ENCODE measurements at regions not wholly inside any gene's neighbourhood (a gene's known extent, or its start where the extent isn't known, plus 50 kb on each side); places are given as distances from the start of the nearest gene placed in this dataset.
"Not testable (repeated sequence)": the region's sequence is repeated elsewhere in the genome, so short reads cannot be mapped to it uniquely, and the experiment has no call there.

GRCh38 chr16:15224651-15225050, 130.6 kb upstream of the RRN3 start:
- in situ Hi-C loops (cut with MboI; ENCODE audit: low sequenced_read_pairs); BruUV-seq (replicated peaks); H4K20me1 ChIP-seq (ENCODE audit: insufficient read depth, low read length); intact Hi-C loops (cut with micrococcal nuclease); H3K18ac ChIP-seq (ENCODE audit: low read depth, low read length); H3K9me3 ChIP-seq (ENCODE audit: control insufficient read depth, insufficient read depth, low read length); H3K4ac ChIP-seq (ENCODE audit: low read depth, low read length); POLR2A ChIA-PET (ENCODE audit: unreplicated experiment); H2AK5ac ChIP-seq (ENCODE audit: low read depth, low read length); dilution Hi-C loops (cut with HindIII; ENCODE audit: low sequenced_read_pairs, unreplicated experiment); H3K4me1 ChIP-seq (ENCODE audit: control insufficient read depth, insufficient read depth, low read length); H2BK20ac ChIP-seq (ENCODE audit: low read depth, low read length); H3K4me3 ChIP-seq (ENCODE audit: insufficient read depth, low read depth, low read length); H3K9ac ChIP-seq (ENCODE audit: low read depth, low read length); H4K8ac ChIP-seq (ENCODE audit: low read depth in 2 of 2, low read length in 2 of 2); H3K23ac ChIP-seq (ENCODE audit: low read depth, low read length); ATAC-seq (ENCODE audit: low read depth); H2BK5ac ChIP-seq (ENCODE audit: low read depth, low read length, poor library complexity, severe bottlenecking); H4K91ac ChIP-seq (ENCODE audit: insufficient read depth, low read depth, low read length); H2BK15ac ChIP-seq (ENCODE audit: low read depth, low read length); DNase-seq; H3K36me3 ChIP-seq (ENCODE audit: control insufficient read depth, insufficient read depth, low read length); H3K79me1 ChIP-seq (ENCODE audit: low read depth in 1 of 2, low read length in 2 of 2); H3K27ac ChIP-seq (ENCODE audit: insufficient read depth, low read length); H2BK120ac ChIP-seq (ENCODE audit: low read depth, low read length); H2AFZ ChIP-seq (replicated peaks; ENCODE audit: low read length, poor library complexity); H3K9me1 ChIP-seq (ENCODE audit: insufficient read depth, low read length); H3K56ac ChIP-seq (ENCODE audit: extremely low read depth, insufficient read depth, low read length); H3K4me2 ChIP-seq (ENCODE audit: low read depth, low read length); CTCF ChIA-PET; H4K5ac ChIP-seq (ENCODE audit: low read depth, low read length); H3K27me3 ChIP-seq (ENCODE audit: control insufficient read depth, insufficient read depth, low read length); H2AK9ac ChIP-seq (replicated peaks; ENCODE audit: low read depth, low read length, poor library complexity); H3K14ac ChIP-seq (replicated peaks; ENCODE audit: low read depth, low read length): not testable (repeated sequence)
- WGBS, 2 experiments (ENCODE audit: extremely low coverage in 2 of 2, insufficient read length in 1 of 2), result no CpG with 5 or more reads among the region's 1 CpG

- ATAC-seq (ENCODE audit: low read depth); H4K8ac ChIP-seq (ENCODE audit: low read depth in 2 of 2, low read length in 2 of 2): not testable (repeated sequence)
- no CpG with 5 or more reads among the region's 4 CpGs for WGBS, 2 experiments (ENCODE audit: extremely low coverage in 2 of 2, insufficient read length in 1 of 2)
Measured at GRCh38 chr16:15223398-15223797, 129.3 kb upstream of the RRN3 start.

More at GRCh38 chr16:15223398-15223797, 129.3 kb upstream of the RRN3 start:
- POLR2A ChIA-PET (ENCODE audit: unreplicated experiment); H3K9ac ChIP-seq (ENCODE audit: low read depth, low read length); H3K79me1 ChIP-seq (ENCODE audit: low read depth in 1 of 2, low read length in 2 of 2); in situ Hi-C loops (cut with MboI; ENCODE audit: low sequenced_read_pairs); H3K4me3 ChIP-seq (ENCODE audit: insufficient read depth, low read depth, low read length); H3K9me3 ChIP-seq (ENCODE audit: control insufficient read depth, insufficient read depth, low read length); H3K9me1 ChIP-seq (ENCODE audit: insufficient read depth, low read length); H2BK20ac ChIP-seq (ENCODE audit: low read depth, low read length); intact Hi-C loops (cut with micrococcal nuclease); H3K4me2 ChIP-seq (ENCODE audit: low read depth, low read length); H2AFZ ChIP-seq (replicated peaks; ENCODE audit: low read length, poor library complexity); H3K56ac ChIP-seq (ENCODE audit: extremely low read depth, insufficient read depth, low read length); H3K14ac ChIP-seq (replicated peaks; ENCODE audit: low read depth, low read length); H4K91ac ChIP-seq (ENCODE audit: insufficient read depth, low read depth, low read length); H4K5ac ChIP-seq (ENCODE audit: low read depth, low read length); H2BK5ac ChIP-seq (ENCODE audit: low read depth, low read length, poor library complexity, severe bottlenecking); H3K4ac ChIP-seq (ENCODE audit: low read depth, low read length); H2AK5ac ChIP-seq (ENCODE audit: low read depth, low read length); H4K20me1 ChIP-seq (ENCODE audit: insufficient read depth, low read length); H3K27me3 ChIP-seq (ENCODE audit: control insufficient read depth, insufficient read depth, low read length); H2AK9ac ChIP-seq (replicated peaks; ENCODE audit: low read depth, low read length, poor library complexity); H2BK120ac ChIP-seq (ENCODE audit: low read depth, low read length); H3K23ac ChIP-seq (ENCODE audit: low read depth, low read length); H3K4me1 ChIP-seq (ENCODE audit: control insufficient read depth, insufficient read depth, low read length); dilution Hi-C loops (cut with HindIII; ENCODE audit: low sequenced_read_pairs, unreplicated experiment); H3K27ac ChIP-seq (ENCODE audit: insufficient read depth, low read length); H3K36me3 ChIP-seq (ENCODE audit: control insufficient read depth, insufficient read depth, low read length); BruUV-seq (replicated peaks); DNase-seq; CTCF ChIA-PET; H2BK15ac ChIP-seq (ENCODE audit: low read depth, low read length); H3K18ac ChIP-seq (ENCODE audit: low read depth, low read length): not testable (repeated sequence)

Measured in IMR-90 (cell line).